Activated CD4-positive, alpha-beta T cell treated with anti-CD3 and anti-CD28 coated beads, Interleukin-2, amount 10 ng/mL, durations not matched to agents 7 days and 5 days (primary cell): ENCODE measurements at regions not wholly inside any gene's neighbourhood (a gene's known extent, or its start where the extent isn't known, plus 50 kb on each side); places are given as distances from the start of the nearest gene placed in this dataset.
A peak's percentile ranks its signal among the peaks of the same experiment; 100 is the strongest.
"Not testable (repeated sequence)": the region's sequence is repeated elsewhere in the genome, so short reads cannot be mapped to it uniquely, and the experiment has no call there.

Source experiments
- CTCF ChIA-PET: fragments of 350-600 bp; sonication (Branson Sonifier 250); formaldehyde crosslinking; loops from one replicate; lab custom pipeline; 2021; ENCODE audit warnings: antibody characterized with exemption; lab: Charles Lee
- POLR2A ChIA-PET: fragments of 350-600 bp; sonication (Branson Sonifier 250); formaldehyde crosslinking; loops from one replicate; lab custom pipeline; 2021; ENCODE audit warnings: antibody characterized with exemption; lab: Charles Lee
- DNase-seq: peaks from one replicate; pipeline ENCODE4 v3.0.0-alpha.2; 2020
- H3K27ac Mint-ChIP-seq: one replicate; pipeline ENCODE4 v1.8.0; 2021; ENCODE audit warnings: mild to moderate bottlenecking, moderate library complexity, mixed read lengths
- H3K27me3 Mint-ChIP-seq: one replicate; pipeline ENCODE4 v1.8.0; 2021; ENCODE audit warnings: mixed read lengths
- H3K36me3 Mint-ChIP-seq: one replicate; pipeline ENCODE4 v1.8.0; 2021; ENCODE audit warnings: low read depth, mixed read lengths
- H3K4me1 Mint-ChIP-seq: one replicate; pipeline ENCODE4 v1.8.0; 2021; ENCODE audit warnings: mixed read lengths
- H3K4me3 Mint-ChIP-seq: one replicate; pipeline ENCODE4 v1.8.0; 2021; ENCODE audit warnings: mild to moderate bottlenecking, moderate library complexity, mixed read lengths
- H3K9me3 Mint-ChIP-seq: one replicate; pipeline ENCODE4 v1.8.0; 2021; ENCODE audit warnings: mixed read lengths

- CTCF ChIA-PET: no interaction called here
- no peak for DNase-seq
- peaks cover 3% of the 10 kb centered on the region for H3K9me3 Mint-ChIP-seq
- H3K4me3 Mint-ChIP-seq: no peak overlapping the region
- H3K4me1 Mint-ChIP-seq: no peaks in the 10 kb centered on the region
- POLR2A ChIA-PET: no interaction called here
- H3K27ac Mint-ChIP-seq: no peak overlapping the region
- H3K36me3 Mint-ChIP-seq: no peaks in the 10 kb centered on the region
- H3K27me3 Mint-ChIP-seq: peaks cover 18% of the 10 kb centered on the region
Measured at GRCh38 chr7:104264285-104264684, 56.5 kb upstream of the ORC5 start.

- H3K4me1 Mint-ChIP-seq: no peaks in the 10 kb centered on the region
- peaks cover 12% of the 10 kb centered on the region for H3K27me3 Mint-ChIP-seq
- CTCF ChIA-PET: no interaction called here
- no peak overlapping the region for H3K4me3 Mint-ChIP-seq
- H3K27ac Mint-ChIP-seq: no peak overlapping the region
- POLR2A ChIA-PET: no interaction called here
- no peaks in the 10 kb centered on the region for H3K36me3 Mint-ChIP-seq
- DNase-seq: no peak
- H3K9me3 Mint-ChIP-seq: peaks cover 3% of the 10 kb centered on the region
Measured at GRCh38 chr7:104267701-104268368, 60.0 kb upstream of the ORC5 start.

- Mint-ChIP-seq H3K4me3 (no peak overlapping the region), H3K27ac (no peak overlapping the region), H3K36me3 (no peaks in the 10 kb centered on the region), H3K27me3 (peaks cover 6% of the 10 kb centered on the region), H3K4me1 (no peaks in the 10 kb centered on the region), H3K9me3 (no peaks in the 10 kb centered on the region)
- DNase-seq: no peak
- ChIA-PET POLR2A (no interaction called here), CTCF (no interaction called here)
Measured at GRCh38 chr7:104271948-104272347, 56.5 kb upstream of the LHFPL3 start.

- Mint-ChIP-seq H3K36me3 (no peaks in the 10 kb centered on the region), H3K9me3 (no peaks in the 10 kb centered on the region), H3K4me1 (no peaks in the 10 kb centered on the region), H3K27ac (no peak overlapping the region), H3K4me3 (no peak overlapping the region), H3K27me3 (peaks cover 6% of the 10 kb centered on the region)
- POLR2A ChIA-PET: no interaction called here
- DNase-seq: peak; percentile 9
- CTCF ChIA-PET: no interaction called here
Measured at GRCh38 chr7:104272767-104273384, 55.5 kb upstream of the LHFPL3 start.

DNA sequence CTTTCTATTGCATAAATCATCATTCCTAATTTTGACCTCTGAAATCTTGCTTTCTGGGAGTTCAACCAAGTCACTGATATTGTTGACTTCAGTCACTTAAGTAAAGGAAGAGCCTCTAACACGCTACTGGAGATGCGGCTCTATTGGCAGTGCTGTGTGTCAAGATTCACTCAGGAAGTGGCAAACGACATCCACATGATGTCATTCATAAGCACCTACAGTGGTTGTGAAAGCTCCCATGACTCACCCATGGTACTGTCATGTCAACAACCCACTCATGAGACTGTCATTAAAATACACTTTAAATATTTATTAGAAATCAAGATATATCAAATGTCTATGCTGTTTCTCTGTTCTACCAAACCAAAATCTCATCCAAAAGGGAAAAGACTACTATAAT lies 52.5 kb upstream of the LHFPL3 start:
- CTCF ChIA-PET: no interaction called here
- no peaks in the 10 kb centered on the region for H3K9me3 Mint-ChIP-seq
- H3K36me3 Mint-ChIP-seq: no peaks in the 10 kb centered on the region
- DNase-seq: no peak
- peaks cover 2% of the 10 kb centered on the region for H3K27me3 Mint-ChIP-seq
- H3K4me1 Mint-ChIP-seq: no peaks in the 10 kb centered on the region
- no peak overlapping the region for H3K4me3 Mint-ChIP-seq
- POLR2A ChIA-PET: no interaction called here
- no peak overlapping the region for H3K27ac Mint-ChIP-seq

DNA sequence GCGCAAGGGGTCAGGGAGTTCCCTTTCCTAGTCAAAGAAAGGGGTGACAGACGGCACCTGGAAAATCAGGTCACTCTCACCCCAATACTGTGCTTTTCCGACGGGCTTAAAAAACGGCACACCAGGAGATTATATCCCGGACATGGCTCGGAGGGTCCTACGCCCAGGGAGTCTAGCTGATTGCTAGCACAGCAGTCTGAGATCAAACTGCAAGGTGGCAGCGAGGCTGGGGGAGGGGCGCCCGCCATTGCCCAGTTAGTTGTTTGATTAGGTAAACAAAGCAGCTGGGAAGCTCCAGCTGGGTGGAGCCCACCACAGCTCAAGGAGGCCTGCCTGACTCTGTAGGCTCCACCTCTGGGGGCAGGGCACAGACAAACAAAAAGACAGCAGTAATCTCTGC lies 51.7 kb upstream of the LHFPL3 start:
- POLR2A ChIA-PET, H3K27me3 Mint-ChIP-seq, DNase-seq, H3K4me1 Mint-ChIP-seq, H3K4me3 Mint-ChIP-seq, H3K27ac Mint-ChIP-seq, H3K36me3 Mint-ChIP-seq, CTCF ChIA-PET, H3K9me3 Mint-ChIP-seq: not testable (repeated sequence)
